ENCODE measurements at regions not wholly inside any gene's neighbourhood (a gene's known extent, or its start where the extent isn't known, plus 50 kb on each side); places are given as distances from the start of the nearest gene placed in this dataset.

DNA sequence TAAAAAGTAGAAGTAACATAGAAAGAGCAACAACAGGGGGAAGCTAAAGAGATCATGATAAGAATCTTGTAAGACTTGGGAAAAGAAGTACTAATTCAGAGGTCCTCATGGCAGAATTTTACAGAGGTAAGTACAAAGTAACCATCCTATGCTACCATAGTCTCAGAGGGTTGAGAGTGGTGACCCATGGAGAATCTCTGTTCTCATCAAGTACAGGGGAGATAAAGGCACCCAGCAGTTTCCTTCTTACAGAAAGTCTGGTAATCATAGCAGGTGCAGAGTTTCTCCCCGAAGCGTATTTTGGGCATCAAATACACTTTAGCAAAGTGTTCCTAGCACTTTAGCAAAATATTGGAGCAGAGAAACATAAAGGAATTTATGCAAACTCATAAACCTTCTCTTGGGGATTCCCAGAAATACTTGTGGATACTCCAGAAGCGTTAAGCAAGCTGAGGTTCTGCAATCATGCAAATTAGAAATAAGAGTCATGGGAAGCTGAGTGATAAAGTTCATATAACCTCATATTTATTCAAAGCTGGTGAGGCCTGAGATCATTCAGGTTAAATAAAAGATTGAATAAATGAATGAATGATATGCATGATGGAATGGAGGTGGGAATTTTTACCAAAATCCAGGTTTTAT lies 101.0 kb upstream of the SMC2 start:
- no peaks in the 10 kb centered on the region for H3K79me1 ChIP-seq (ENCODE audit: low read depth, low read length)
- no peak for DNase-seq (ENCODE audit: low read depth in 1 of 2, low spot score in 2 of 2)
- no peak overlapping the region for H3K18ac ChIP-seq (ENCODE audit: extremely low read depth, low read length)
- H3K56ac ChIP-seq (replicated peaks; ENCODE audit: insufficient read length, low read depth, low read length), result no peak overlapping the region
- no peaks in the 10 kb centered on the region for H3K36me3 ChIP-seq (ENCODE audit: control insufficient read depth in 2 of 4, insufficient read depth in 4 of 4, low read length in 3 of 4)
- no peaks in the 10 kb centered on the region for H3K9me3 ChIP-seq (ENCODE audit: insufficient read depth in 2 of 2, low read depth in 1 of 2, low read length in 1 of 2)
- H3K4me2 ChIP-seq (ENCODE audit: insufficient read depth in 1 of 2, low read depth in 2 of 2, low read length in 2 of 2), result no peak overlapping the region
- no peaks in the 10 kb centered on the region for H3K23me2 ChIP-seq (ENCODE audit: low read depth, low read length)
- no peak overlapping the region for H3K27ac ChIP-seq (ENCODE audit: low read depth, low read length)
- H2BK15ac ChIP-seq (ENCODE audit: low read length), result no peak overlapping the region
- no peaks in the 10 kb centered on the region for H3K27me3 ChIP-seq (replicated peaks in 1 of 4; ENCODE audit: control insufficient read depth in 3 of 4, extremely low read depth in 1 of 4, insufficient read depth in 3 of 4, low read length in 3 of 4)
- H3K9ac ChIP-seq (replicated peaks in 1 of 4; ENCODE audit: extremely low read depth in 1 of 4, low read depth in 3 of 4, low read length in 3 of 4), result no peak overlapping the region
- H3K14ac ChIP-seq (ENCODE audit: insufficient read length), result no peak overlapping the region
- no peak for FAIRE-seq
- no peak overlapping the region for H4K91ac ChIP-seq (replicated peaks; ENCODE audit: insufficient read length, low read length)
- H4K5ac ChIP-seq (ENCODE audit: insufficient read length, low read depth, low read length), result no peak overlapping the region
- H3K4me1 ChIP-seq (replicated peaks in 1 of 4; ENCODE audit: control insufficient read depth in 3 of 4, insufficient read depth in 4 of 4, low read length in 3 of 4), result peaks cover 0 to 7% (median 3%) of the 10 kb centered on the region in 4 experiments; a peak in 3 of 7 replicates
- H2BK20ac ChIP-seq (ENCODE audit: low read length), result no peak overlapping the region
- CTCF ChIA-PET (ENCODE audit: partially characterized antibody), result no interaction called here
- no peak overlapping the region for H3K23ac ChIP-seq (ENCODE audit: insufficient read length)
- no peak overlapping the region for H2AK5ac ChIP-seq (ENCODE audit: low read depth, low read length)
- no peak overlapping the region for H2BK120ac ChIP-seq (replicated peaks; ENCODE audit: low read depth, low read length)
- 93% methylated on average over 3 of the region's 3 CpGs; no CpG with 5 or more reads in 1 of the 2 experiments for WGBS, 2 experiments (ENCODE audit: extremely low coverage in 1 of 2, insufficient coverage in 1 of 2, insufficient read length in 1 of 2, insufficient replicate concordance in 2 of 2, low coverage in 1 of 2, low lambda C conversion rate in 2 of 2, missing lambda C conversion rate in 1 of 2)
- H3K4ac ChIP-seq (replicated peaks; ENCODE audit: insufficient read length, low read depth, low read length), result no peak overlapping the region
- POLR2A ChIA-PET (ENCODE audit: partially characterized antibody), result no interaction called here
- no peak overlapping the region for H3K4me3 ChIP-seq (ENCODE audit: extremely low read depth in 1 of 4, insufficient read depth in 2 of 4, low read depth in 3 of 4, low read length in 4 of 4)
- no peak overlapping the region for H2BK5ac ChIP-seq (ENCODE audit: low read depth, low read length)
- no peak overlapping the region for H4K8ac ChIP-seq (ENCODE audit: extremely low read depth, insufficient read depth, low read length)
- H4K20me1 ChIP-seq (replicated peaks in 1 of 2; ENCODE audit: control insufficient read depth in 1 of 2, insufficient read depth in 2 of 2, low read length in 2 of 2), result no peaks in the 10 kb centered on the region
- H2AFZ ChIP-seq (ENCODE audit: low read length), result no peak overlapping the region
- H3K79me2 ChIP-seq (ENCODE audit: control insufficient read depth in 1 of 2, insufficient read depth in 2 of 2, low read length in 2 of 2), result no peaks in the 10 kb centered on the region
- H2BK12ac ChIP-seq (ENCODE audit: low read depth, low read length), result no peak overlapping the region
- no peak for TF ChIP-seq FOSL1 (IDR thresholded peaks at IDR 0.05; ENCODE audit: insufficient read depth, low read depth, low read length)
- no peak for TF ChIP-seq GTF2F1 (IDR thresholded peaks at IDR 0.05; ENCODE audit: borderline replicate concordance, low read depth, low read length)
- TF ChIP-seq SRF (IDR thresholded peaks at IDR 0.05; ENCODE audit: low read depth, low read length), result no peak
- no peak for TF ChIP-seq TAF7 (optimal IDR thresholded peaks at IDR 0.05; ENCODE audit: borderline replicate concordance, low read depth, low read length)
- no peak for TF ChIP-seq TBP (IDR thresholded peaks at IDR 0.05; ENCODE audit: low read depth, low read length)
- TF ChIP-seq BRCA1 (IDR thresholded peaks at IDR 0.05; ENCODE audit: low read depth, low read length), result no peak
- TF ChIP-seq CEBPB (IDR thresholded peaks at IDR 0.05; ENCODE audit: low read depth, low read length), result no peak
- TF ChIP-seq CBX5 (IDR thresholded peaks at IDR 0.05; ENCODE audit: low read depth, low read length), result no peak
- no peak for TF ChIP-seq RAD21 (IDR thresholded peaks at IDR 0.05 in 1 of 2, conservative IDR thresholded peaks at IDR 0.05 in 1 of 2; ENCODE audit: low read depth in 2 of 2, low read length in 2 of 2)
- TF ChIP-seq CTBP2 (IDR thresholded peaks at IDR 0.05; ENCODE audit: borderline replicate concordance, insufficient read depth, insufficient read length, low read length), result no peak
- TF ChIP-seq KDM5A (IDR thresholded peaks at IDR 0.05; ENCODE audit: low read length), result no peak
- TF ChIP-seq EGR1 (IDR thresholded peaks at IDR 0.05; ENCODE audit: borderline replicate concordance, low read depth, low read length), result no peak
- TF ChIP-seq NANOG (IDR thresholded peaks at IDR 0.05; ENCODE audit: insufficient read depth, low read depth, low read length, poor library complexity, severe bottlenecking), result no peak
- no peak for TF ChIP-seq TCF12 (IDR thresholded peaks at IDR 0.05; ENCODE audit: low read depth, low read length)
- TF ChIP-seq CREB1 (IDR thresholded peaks at IDR 0.05), result no peak
